Mesothelial cell of epicardium (in vitro differentiated cells): ENCODE measurements at regions not wholly inside any gene's neighbourhood (a gene's known extent, or its start where the extent isn't known, plus 50 kb on each side); places are given as distances from the start of the nearest gene placed in this dataset.
A peak's percentile ranks its signal among the peaks of the same experiment; 100 is the strongest.

Experiments used
- DNase-seq, 2 experiments: peaks; one replicate each; pipeline ENCODE4 v3.0.0; 2021; ENCODE audit warnings: low spot score in 2 of 2; ENCODE audit not compliant: unreplicated experiment in 2 of 2
- H3K27ac Mint-ChIP-seq: 2 replicates; pipeline ENCODE4 v1.8.0; 2021; ENCODE audit warnings: mixed read lengths
- H3K27me3 Mint-ChIP-seq: 2 replicates; pipeline ENCODE4 v1.8.0; 2021; ENCODE audit warnings: low read depth, mixed read lengths
- H3K36me3 Mint-ChIP-seq: 2 replicates; pipeline ENCODE4 v1.8.0; 2021; ENCODE audit warnings: mixed read lengths
- H3K4me1 Mint-ChIP-seq: 2 replicates; pipeline ENCODE4 v1.8.0; 2021; ENCODE audit warnings: mixed read lengths
- H3K4me3 Mint-ChIP-seq: 2 replicates; pipeline ENCODE4 v1.8.0; 2021; ENCODE audit warnings: mild to moderate bottlenecking, moderate library complexity, mixed read lengths
- H3K9me3 Mint-ChIP-seq: 2 replicates; pipeline ENCODE4 v1.8.0; 2021; ENCODE audit warnings: mixed read lengths
- CTCF ChIP-seq: fragments of 200-600 bp; sonication (generic); IDR thresholded peaks from one replicate; pipeline ENCODE4 v1.5.0; 2021; ENCODE audit warnings: antibody characterized with exemption; ENCODE audit not compliant: unreplicated experiment

- H3K9me3 Mint-ChIP-seq = no peaks in the 10 kb centered on the region
- no peak overlapping the region for H3K4me3 Mint-ChIP-seq
- no peaks in the 10 kb centered on the region for H3K36me3 Mint-ChIP-seq
- TF ChIP-seq CTCF = no peak
- peaks cover 20% of the 10 kb centered on the region for H3K4me1 Mint-ChIP-seq
- H3K27me3 Mint-ChIP-seq = no peaks in the 10 kb centered on the region
- H3K27ac Mint-ChIP-seq = no peak overlapping the region
- no peak for DNase-seq
These were observed 181.3 kb downstream of the SNX10 start for GRCh38 chr7:26472971-26473370.

GRCh38 chr7:26476271-26476670 lies 184.6 kb downstream of the SNX10 start:
- Mint-ChIP-seq H3K36me3 (no peaks in the 10 kb centered on the region), H3K9me3 (no peaks in the 10 kb centered on the region), H3K27me3 (no peaks in the 10 kb centered on the region), H3K4me3 (no peak overlapping the region), H3K4me1 (peaks cover 19% of the 10 kb centered on the region), H3K27ac (no peak overlapping the region)
- no peak for DNase-seq
- no peak for TF ChIP-seq CTCF

- no peak for DNase-seq
- H3K27ac Mint-ChIP-seq = peak overlapping the region; percentile 51
- no peaks in the 10 kb centered on the region for H3K27me3 Mint-ChIP-seq
- TF ChIP-seq CTCF = no peak
- H3K36me3 Mint-ChIP-seq = no peaks in the 10 kb centered on the region
- no peaks in the 10 kb centered on the region for H3K9me3 Mint-ChIP-seq
- peaks cover 24% of the 10 kb centered on the region for H3K4me1 Mint-ChIP-seq
- H3K4me3 Mint-ChIP-seq = no peak overlapping the region
These were observed 185.8 kb downstream of the SNX10 start for GRCh38 chr7:26477381-26477990.

- TF ChIP-seq CTCF = no peak
- H3K4me1 Mint-ChIP-seq = peaks cover 32% of the 10 kb centered on the region
- H3K27me3 Mint-ChIP-seq = no peaks in the 10 kb centered on the region
- no peak overlapping the region for H3K4me3 Mint-ChIP-seq
- H3K27ac Mint-ChIP-seq = no peak overlapping the region
- H3K9me3 Mint-ChIP-seq = no peaks in the 10 kb centered on the region
- H3K36me3 Mint-ChIP-seq = no peaks in the 10 kb centered on the region
- no peak for DNase-seq
These were observed 186.9 kb downstream of the SNX10 start for GRCh38 chr7:26478550-26478949.

GRCh38 chr7:26479581-26479980 lies 187.9 kb downstream of the SNX10 start:
- TF ChIP-seq CTCF = no peak
- no peaks in the 10 kb centered on the region for H3K36me3 Mint-ChIP-seq
- H3K4me3 Mint-ChIP-seq = no peak overlapping the region
- no peak for DNase-seq
- no peaks in the 10 kb centered on the region for H3K9me3 Mint-ChIP-seq
- H3K27ac Mint-ChIP-seq = no peak overlapping the region
- H3K4me1 Mint-ChIP-seq = peaks cover 42% of the 10 kb centered on the region
- no peaks in the 10 kb centered on the region for H3K27me3 Mint-ChIP-seq

GRCh38 chr7:26480156-26480555 lies 188.5 kb downstream of the SNX10 start:
- H3K36me3 Mint-ChIP-seq = no peaks in the 10 kb centered on the region
- no peaks in the 10 kb centered on the region for H3K27me3 Mint-ChIP-seq
- H3K27ac Mint-ChIP-seq = no peak overlapping the region
- no peaks in the 10 kb centered on the region for H3K9me3 Mint-ChIP-seq
- H3K4me3 Mint-ChIP-seq = no peak overlapping the region
- no peak for TF ChIP-seq CTCF
- H3K4me1 Mint-ChIP-seq = peaks cover 48% of the 10 kb centered on the region
- DNase-seq = no peak
